NT2/D1 (cell line): ENCODE measurements at regions not wholly inside any gene's neighbourhood (a gene's known extent, or its start where the extent isn't known, plus 50 kb on each side); places are given as distances from the start of the nearest gene placed in this dataset.
"Not testable (repeated sequence)": the region's sequence is repeated elsewhere in the genome, so short reads cannot be mapped to it uniquely, and the experiment has no call there.

ENCODE experiments used
- DNase-seq: peaks from one replicate; pipeline ENCODE4 v3.0.0-alpha.2; 2011; ENCODE audit warnings: low read depth, low spot score
- H3K27me3 ChIP-seq: 2 replicates; pipeline ENCODE4 v1.6.0; 2011; ENCODE audit warnings: mild to moderate bottlenecking; ENCODE audit not compliant: insufficient read length, insufficient read depth
- H3K36me3 ChIP-seq: 2 replicates; pipeline ENCODE4 v1.6.1; 2011; ENCODE audit warnings: mild to moderate bottlenecking, low read length, mixed read lengths; ENCODE audit not compliant: insufficient read depth, insufficient read length
- H3K4me1 ChIP-seq: 2 replicates; pipeline ENCODE4 v1.5.1; 2011; ENCODE audit not compliant: insufficient read depth, insufficient read length
- H3K4me3 ChIP-seq: 2 replicates; pipeline ENCODE4 v1.5.1; 2011; ENCODE audit warnings: low read depth; ENCODE audit not compliant: insufficient read length
- H3K9ac ChIP-seq: 2 replicates; pipeline ENCODE4 v1.6.0; 2011; ENCODE audit warnings: low read depth; ENCODE audit not compliant: insufficient read length
- H3K9me3 ChIP-seq: 2 replicates; pipeline ENCODE4 v1.5.1; 2011; ENCODE audit warnings: mild to moderate bottlenecking, low read length; ENCODE audit not compliant: insufficient read depth
- SUZ12 ChIP-seq: IDR thresholded peaks from 2 replicates; pipeline ENCODE4 v1.6.1; 2011; ENCODE audit not compliant: insufficient read length, insufficient read depth; ENCODE audit errors: extremely low read depth
- YY1 ChIP-seq: IDR thresholded peaks from 2 replicates; pipeline ENCODE4 v1.6.1; 2011; ENCODE audit not compliant: insufficient read length, insufficient read depth
- ZNF274 ChIP-seq: IDR thresholded peaks from 2 replicates; pipeline ENCODE4 v1.6.1; 2011; ENCODE audit warnings: mild to moderate bottlenecking, low read depth, low read length

DNA sequence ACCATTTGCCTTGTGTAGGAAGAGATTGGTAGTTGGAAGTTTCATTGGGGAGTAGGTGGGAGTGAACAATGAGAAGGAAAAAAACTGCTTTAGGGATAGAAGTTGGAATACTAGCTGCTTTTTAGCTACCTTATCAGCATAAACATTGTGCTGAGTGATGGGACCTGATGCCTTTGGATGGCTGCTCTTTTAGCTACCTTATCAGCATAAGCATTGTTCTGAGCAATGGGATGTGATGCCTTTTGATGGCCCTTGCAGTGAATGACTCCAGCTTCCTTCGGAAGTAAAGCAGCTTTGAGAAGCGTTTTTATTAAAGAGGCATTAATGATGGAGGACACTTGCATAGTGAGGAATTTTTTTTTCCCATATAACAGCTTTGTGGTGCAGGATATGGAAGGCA lies 168.2 kb upstream of the NLGN4Y start:
- no peak for TF ChIP-seq SUZ12
- no peak for TF ChIP-seq ZNF274
- no peak for TF ChIP-seq YY1
- no peaks in the 10 kb centered on the region for H3K27me3 ChIP-seq
- H3K9ac ChIP-seq, result no peak overlapping the region
- peak; percentile 23 for DNase-seq
- no peak overlapping the region for H3K4me3 ChIP-seq
- no peaks in the 10 kb centered on the region for H3K36me3 ChIP-seq
- no peaks in the 10 kb centered on the region for H3K4me1 ChIP-seq
- no peaks in the 10 kb centered on the region for H3K9me3 ChIP-seq

DNA sequence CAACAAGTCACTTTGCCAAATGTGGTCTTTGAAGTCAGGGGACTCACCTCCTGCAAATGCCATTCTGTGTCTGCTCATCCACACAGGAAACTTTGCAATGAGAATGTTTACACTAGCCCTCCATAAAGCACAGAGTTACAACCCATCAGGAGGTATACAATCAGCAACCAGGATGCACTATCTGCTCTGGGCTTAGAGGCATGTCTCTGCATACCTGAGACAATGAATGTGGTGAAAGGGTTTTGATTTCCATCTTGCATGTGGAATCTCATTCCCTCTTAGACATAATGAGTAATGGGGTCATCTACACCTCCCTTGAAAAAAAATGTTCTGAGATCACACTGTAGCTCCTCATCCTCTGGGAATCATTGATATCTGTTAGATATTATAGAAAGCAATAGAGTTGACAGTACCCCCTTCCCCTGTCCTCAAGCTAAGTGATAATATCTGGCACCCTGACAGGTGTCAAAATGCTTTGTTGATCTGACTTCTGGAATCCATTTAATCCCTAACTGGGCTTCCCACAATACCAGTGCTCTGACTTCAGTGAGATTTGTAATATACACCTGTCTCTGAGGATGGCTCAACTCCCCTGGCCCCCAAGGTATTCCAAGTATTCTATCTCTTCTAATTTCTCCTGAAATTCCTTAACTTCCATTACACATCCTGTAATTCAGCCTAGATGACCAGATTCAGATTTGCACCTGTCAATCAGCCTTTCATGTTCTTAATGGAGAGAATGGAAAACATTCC lies 163.4 kb upstream of the NLGN4Y start:
- DNase-seq, result no peak
- no peaks in the 10 kb centered on the region for H3K36me3 ChIP-seq
- no peaks in the 10 kb centered on the region for H3K27me3 ChIP-seq
- H3K4me1 ChIP-seq, result no peaks in the 10 kb centered on the region
- no peak for TF ChIP-seq SUZ12
- TF ChIP-seq YY1, result no peak
- TF ChIP-seq ZNF274, result no peak
- H3K4me3 ChIP-seq, result no peak overlapping the region
- no peak overlapping the region for H3K9ac ChIP-seq
- no peaks in the 10 kb centered on the region for H3K9me3 ChIP-seq

DNA sequence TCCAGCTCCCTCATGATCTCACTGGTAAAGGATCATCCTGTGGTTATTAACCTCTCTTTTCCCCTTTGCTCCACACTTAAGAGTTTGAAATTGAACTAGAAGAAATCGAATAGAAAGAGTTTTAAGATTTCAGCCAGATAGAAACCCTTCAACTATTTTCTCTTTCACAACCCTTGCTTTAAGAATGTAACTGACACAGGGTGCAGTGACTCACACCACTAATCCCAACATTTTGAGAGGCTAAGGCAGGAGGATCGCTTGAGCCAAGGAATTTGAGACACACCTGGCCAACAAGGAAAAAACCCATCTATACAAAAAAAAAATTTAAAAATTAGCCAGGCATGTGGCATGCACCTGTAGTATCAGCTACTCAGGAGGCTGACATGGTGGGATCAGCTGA lies 150.7 kb upstream of the NLGN4Y start:
- Histone ChIP-seq H3K27me3 (no peaks in the 10 kb centered on the region), H3K9ac (no peak overlapping the region), H3K36me3 (no peaks in the 10 kb centered on the region), H3K4me1 (no peaks in the 10 kb centered on the region), H3K9me3 (no peaks in the 10 kb centered on the region), H3K4me3 (no peak overlapping the region)
- no peak for DNase-seq
- TF ChIP-seq ZNF274, result no peak
- TF ChIP-seq YY1, result no peak
- TF ChIP-seq SUZ12, result no peak

DNA sequence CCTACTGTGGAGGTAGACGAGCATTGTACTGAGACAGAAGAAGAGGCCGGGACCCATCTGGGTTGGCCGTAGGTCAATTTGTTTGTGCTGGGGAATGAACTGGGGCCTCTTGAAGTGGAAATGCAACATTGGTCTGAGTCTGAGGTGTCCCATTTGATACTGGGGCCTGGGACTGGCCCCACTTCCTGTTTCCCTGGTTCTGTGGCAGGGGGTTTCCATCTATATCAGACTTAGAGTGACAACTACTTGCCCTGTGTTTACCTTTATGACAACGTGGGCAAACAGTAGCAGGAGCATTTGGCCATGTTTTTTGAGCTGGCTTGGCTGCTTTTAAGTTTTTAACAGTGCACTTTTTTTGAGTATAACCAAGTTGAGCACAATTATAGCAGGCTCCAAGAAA lies 146.1 kb upstream of the NLGN4Y start:
- no peak for TF ChIP-seq YY1
- Histone ChIP-seq H3K9ac (no peak overlapping the region), H3K36me3 (no peaks in the 10 kb centered on the region), H3K27me3 (no peaks in the 10 kb centered on the region), H3K4me3 (no peak overlapping the region), H3K4me1 (no peaks in the 10 kb centered on the region), H3K9me3 (no peaks in the 10 kb centered on the region)
- no peak for DNase-seq

DNA sequence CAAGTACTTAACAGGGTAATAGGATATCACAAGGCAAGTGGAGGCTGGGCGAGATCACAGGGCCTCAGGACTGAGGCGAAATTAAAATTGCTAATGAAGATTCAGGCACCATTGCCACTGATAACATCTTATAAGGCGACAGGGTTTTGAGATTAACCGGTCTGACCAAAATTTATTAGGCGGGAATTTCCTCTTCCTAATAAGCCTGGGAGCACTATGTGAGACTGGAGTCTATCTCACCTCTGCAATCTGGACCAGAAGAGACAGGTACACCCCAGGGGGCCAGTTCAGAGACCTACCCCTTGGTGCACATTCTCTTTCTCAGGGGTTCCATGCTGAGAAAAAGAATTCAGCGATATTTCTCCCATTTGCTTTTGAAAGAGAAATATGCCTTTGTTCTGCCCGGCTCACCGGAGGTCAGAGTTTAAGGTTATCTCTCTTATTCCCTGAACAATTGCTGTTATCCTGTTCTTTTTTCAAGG lies 113.7 kb upstream of the NLGN4Y start:
- H3K4me1 ChIP-seq, H3K9me3 ChIP-seq, H3K36me3 ChIP-seq, H3K9ac ChIP-seq, H3K4me3 ChIP-seq, H3K27me3 ChIP-seq: not testable (repeated sequence)
- DNase-seq, result peak; percentile 15

DNA sequence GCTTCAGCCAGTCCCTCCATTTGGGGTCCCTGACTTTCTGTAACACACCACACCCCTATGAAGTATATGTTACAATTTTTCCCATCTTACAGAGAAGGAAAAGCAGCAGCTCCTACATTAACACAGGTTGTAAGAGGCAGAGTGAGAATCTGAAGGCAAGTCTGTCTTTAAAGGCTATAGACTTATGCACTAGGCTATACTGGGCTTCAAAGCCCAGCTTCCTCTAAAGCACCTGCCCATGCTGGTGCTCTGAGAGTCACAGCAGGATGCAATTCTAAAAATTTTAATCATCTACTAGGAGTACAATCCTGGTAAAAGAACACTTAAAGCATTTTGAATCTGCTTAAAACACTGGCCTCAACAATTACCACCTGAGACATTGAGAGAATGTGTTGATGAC lies 113.0 kb upstream of the NLGN4Y start:
- no peak for TF ChIP-seq YY1
- TF ChIP-seq SUZ12, result no peak
- TF ChIP-seq ZNF274, result no peak
- Histone ChIP-seq H3K4me1 (no peaks in the 10 kb centered on the region), H3K27me3 (no peaks in the 10 kb centered on the region), H3K9me3 (no peaks in the 10 kb centered on the region), H3K4me3 (no peak overlapping the region), H3K9ac (no peak overlapping the region), H3K36me3 (no peaks in the 10 kb centered on the region)
- no peak for DNase-seq

DNA sequence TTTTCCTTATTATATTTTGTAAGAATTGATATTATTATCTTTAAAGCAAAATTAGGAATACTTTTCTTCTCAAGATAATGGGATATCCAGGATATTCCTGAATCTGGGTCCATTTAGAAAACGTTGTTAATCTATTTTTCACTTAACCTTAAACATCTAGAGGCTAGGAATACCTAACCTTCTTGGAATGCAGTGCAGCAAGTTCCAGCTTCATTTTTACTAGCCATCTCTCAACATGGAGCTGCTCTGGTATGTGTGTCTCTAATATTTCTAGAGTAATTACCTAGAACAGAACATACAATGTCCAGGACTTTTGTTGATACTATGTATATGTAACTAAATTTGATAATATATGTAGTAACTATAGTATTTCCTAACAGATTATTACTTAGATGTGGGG lies 87.8 kb upstream of the NLGN4Y start:
- Histone ChIP-seq H3K9ac (no peak overlapping the region), H3K9me3 (no peaks in the 10 kb centered on the region), H3K4me1 (no peaks in the 10 kb centered on the region), H3K4me3 (no peak overlapping the region), H3K36me3 (no peaks in the 10 kb centered on the region), H3K27me3 (no peaks in the 10 kb centered on the region)
- no peak for DNase-seq
- TF ChIP-seq ZNF274 (no peak), SUZ12 (no peak), YY1 (no peak)
